ENCODE measurements at regions not wholly inside any gene's neighbourhood (a gene's known extent, or its start where the extent isn't known, plus 50 kb on each side); places are given as distances from the start of the nearest gene placed in this dataset.

DNA sequence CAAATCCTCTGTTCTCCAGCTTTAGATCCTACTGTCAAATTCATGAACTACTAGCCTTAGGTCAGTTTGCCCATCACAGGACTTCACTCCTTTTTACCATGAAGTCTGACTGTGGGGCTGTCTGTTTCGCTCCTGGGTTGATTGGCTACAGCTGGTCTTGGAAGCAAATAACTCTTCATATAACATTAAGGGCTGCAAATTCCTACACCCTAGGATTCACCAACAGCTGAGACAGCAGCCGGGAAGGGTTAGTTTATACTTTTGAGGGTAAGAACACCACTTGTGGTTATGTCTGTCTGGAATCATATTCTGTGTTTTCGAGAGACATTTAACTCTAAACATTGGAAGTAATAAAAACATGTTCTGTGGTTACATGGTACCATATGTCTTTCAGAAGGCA lies 55.9 kb upstream of the KIAA1217 start:
- peak; percentile 36 for DNase-seq

- no peak for DNase-seq
Measured at GRCh38 chr10:24153537-24153936, 55.4 kb upstream of the KIAA1217 start.

DNA sequence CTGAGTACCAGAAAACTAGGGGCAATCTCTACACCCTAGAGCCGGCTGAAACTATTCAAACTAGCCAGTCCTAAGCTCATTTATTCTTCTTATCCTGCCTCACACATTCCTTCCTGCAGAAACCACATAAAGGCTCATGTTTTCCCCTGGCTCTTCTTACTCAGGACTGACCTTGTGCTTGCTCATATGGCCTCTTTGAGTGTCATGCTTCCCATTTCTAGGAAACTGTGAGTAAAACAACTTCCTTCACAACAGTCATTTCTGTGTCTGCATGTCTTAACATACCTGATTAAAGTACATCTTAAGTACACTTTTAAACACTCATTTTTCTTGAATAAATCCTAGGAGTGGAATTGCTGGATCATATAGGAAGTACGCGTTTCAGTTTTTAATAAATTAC lies 52.3 kb upstream of the KIAA1217 start:
- DNase-seq, result no peak

DNA sequence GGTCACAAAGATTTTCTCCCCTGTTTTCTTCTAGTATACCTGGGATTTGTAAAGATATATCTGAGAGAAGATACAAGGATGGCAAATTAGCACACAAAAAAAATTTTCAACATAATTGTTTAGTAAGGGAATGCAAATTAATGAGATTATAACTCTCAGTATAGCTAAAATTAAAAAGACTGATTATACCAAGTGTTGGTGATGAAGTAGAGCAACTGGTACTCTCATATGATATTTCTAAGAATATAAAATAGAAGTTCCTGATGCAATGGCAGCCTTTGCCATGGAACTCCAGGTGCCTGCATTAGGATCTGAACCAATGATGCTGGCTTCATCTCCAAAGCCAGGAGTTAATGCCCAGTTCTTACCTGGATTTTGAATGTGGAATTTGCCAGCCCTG lies 51.4 kb upstream of the KIAA1217 start:
- DNase-seq, result no peak
